ENCODE measurements at regions not wholly inside any gene's neighbourhood (a gene's known extent, or its start where the extent isn't known, plus 50 kb on each side); places are given as distances from the start of the nearest gene placed in this dataset.

DNA sequence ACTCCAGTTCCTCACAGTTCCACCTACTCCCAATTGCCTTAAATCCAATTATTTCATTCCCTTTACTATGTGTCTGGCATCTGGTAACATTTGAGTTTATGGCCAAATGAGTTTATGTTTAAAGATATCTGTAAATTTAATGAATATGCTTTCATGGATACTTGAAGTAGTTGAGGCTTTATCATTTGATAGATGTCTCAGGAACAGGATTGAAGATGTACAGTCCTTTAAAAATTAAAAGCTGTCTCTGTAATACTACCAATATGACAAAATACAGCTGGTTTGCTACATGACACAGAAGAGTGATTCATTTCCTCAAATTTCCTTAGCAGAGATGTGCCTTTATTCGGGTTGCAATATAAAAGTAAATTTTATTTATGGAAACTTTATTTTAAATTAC lies 2326.0 kb upstream of the ACO1 start:
- TF ChIP-seq POLR2A (IDR thresholded peaks at IDR 0.05; ENCODE audit: low read length) = no peak
- TF ChIP-seq GATA1 (IDR thresholded peaks at IDR 0.05; ENCODE audit: low read depth, low read length) = no peak

Measured in erythroblast (primary cell).